ENCODE measurements at regions not wholly inside any gene's neighbourhood (a gene's known extent, or its start where the extent isn't known, plus 50 kb on each side); places are given as distances from the start of the nearest gene placed in this dataset.

DNA sequence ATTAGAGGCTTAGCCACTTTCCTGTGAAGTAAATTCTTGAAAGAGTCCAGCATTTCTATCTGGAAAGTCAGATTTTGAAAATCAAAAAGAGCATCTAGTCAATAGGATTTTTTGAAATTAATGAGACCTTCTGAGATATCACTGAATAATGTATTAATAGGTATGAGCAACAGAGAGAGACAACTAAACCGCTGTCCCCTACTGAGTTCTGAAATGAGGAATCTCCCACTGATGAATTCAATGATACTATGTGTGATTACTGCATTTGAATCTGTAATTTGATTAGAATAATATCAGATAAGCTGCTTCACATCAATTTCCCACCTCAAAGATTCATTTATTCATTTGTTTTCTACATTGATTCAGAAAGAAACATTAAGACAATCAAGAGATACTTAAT is 252.8 kb downstream of the TMX3 start:
- TF ChIP-seq POLR2A (IDR thresholded peaks at IDR 0.05; ENCODE audit: low read depth, low read length) (no peak), TAF1 (IDR thresholded peaks at IDR 0.05; ENCODE audit: low read depth, low read length) (no peak), POLR2AphosphoS5 (IDR thresholded peaks at IDR 0.05; ENCODE audit: low read depth, low read length) (no peak), PAX5 (IDR thresholded peaks at IDR 0.05; ENCODE audit: insufficient read depth, low read length, severe bottlenecking) (no peak), POU2F2 (IDR thresholded peaks at IDR 0.05; ENCODE audit: low read depth, low read length) (no peak), SPI1 (IDR thresholded peaks at IDR 0.05; ENCODE audit: low read depth, low read length) (no peak)

Data from GM12891 (cell line).